HG03039 (cell line): ENCODE measurements at regions not wholly inside any gene's neighbourhood (a gene's known extent, or its start where the extent isn't known, plus 50 kb on each side); places are given as distances from the start of the nearest gene placed in this dataset.
"Not testable (repeated sequence)": the region's sequence is repeated elsewhere in the genome, so short reads cannot be mapped to it uniquely, and the experiment has no call there.

Experiments used
- ATAC-seq: cut with Tn5 transposase; IDR thresholded peaks from one replicate; pipeline ENCODE4 v1.9.1; 2021; ENCODE audit warnings: mild to moderate bottlenecking, moderate library complexity; ENCODE audit not compliant: unreplicated experiment

- no peak for ATAC-seq
Measured at GRCh38 chr5:122599000-122599399, 175.9 kb upstream of the SNX2 start.

- no peak for ATAC-seq
Measured at GRCh38 chr5:122600924-122601323, 174.0 kb upstream of the SNX2 start.

- no peak for ATAC-seq
Measured at GRCh38 chr5:122602700-122603099, 172.2 kb upstream of the SNX2 start.

- ATAC-seq = no peak
Measured at GRCh38 chr5:122605236-122605635, 169.6 kb upstream of the SNX2 start.

- ATAC-seq = no peak
Measured at GRCh38 chr5:122607818-122608217, 167.1 kb upstream of the SNX2 start.

- ATAC-seq = no peak
Measured at GRCh38 chr5:122608222-122608621, 166.7 kb upstream of the SNX2 start.

GRCh38 chr5:122611406-122611805 is 163.5 kb upstream of the SNX2 start:
- no peak for ATAC-seq

- ATAC-seq = no peak
Measured at GRCh38 chr5:122612901-122613300, 162.0 kb upstream of the SNX2 start.

GRCh38 chr5:122615146-122615545 is 159.7 kb upstream of the SNX2 start:
- ATAC-seq = no peak

GRCh38 chr5:122615832-122616231 is 159.0 kb upstream of the SNX2 start:
- ATAC-seq = no peak

GRCh38 chr5:122618046-122618445 is 156.8 kb upstream of the SNX2 start:
- ATAC-seq = not testable (repeated sequence)

GRCh38 chr5:122620768-122621167 is 154.1 kb upstream of the SNX2 start:
- not testable (repeated sequence) for ATAC-seq

GRCh38 chr5:122628714-122629113 is 146.2 kb upstream of the SNX2 start:
- ATAC-seq = not testable (repeated sequence)

GRCh38 chr5:122629121-122629677 is 145.7 kb upstream of the SNX2 start:
- ATAC-seq = no peak

GRCh38 chr5:122638581-122638980 is 136.3 kb upstream of the SNX2 start:
- no peak for ATAC-seq

- ATAC-seq = no peak
Measured at GRCh38 chr5:122639033-122639432, 135.8 kb upstream of the SNX2 start.

GRCh38 chr5:122639864-122640263 is 135.0 kb upstream of the SNX2 start:
- ATAC-seq = no peak

GRCh38 chr5:122649080-122649479 is 125.8 kb upstream of the SNX2 start:
- ATAC-seq = no peak

- no peak for ATAC-seq
Measured at GRCh38 chr5:122653087-122654017, 121.5 kb upstream of the SNX2 start.

- no peak for ATAC-seq
Measured at GRCh38 chr5:122656160-122656559, 118.7 kb upstream of the SNX2 start.

GRCh38 chr5:122656577-122656976 is 118.3 kb upstream of the SNX2 start:
- ATAC-seq = no peak

- ATAC-seq = no peak
Measured at GRCh38 chr5:122661496-122662180, 113.2 kb upstream of the SNX2 start.
